ENCODE measurements at regions not wholly inside any gene's neighbourhood (a gene's known extent, or its start where the extent isn't known, plus 50 kb on each side); places are given as distances from the start of the nearest gene placed in this dataset.
A peak's percentile ranks its signal among the peaks of the same experiment; 100 is the strongest.
"Not testable (repeated sequence)": the region's sequence is repeated elsewhere in the genome, so short reads cannot be mapped to it uniquely, and the experiment has no call there.

DNA sequence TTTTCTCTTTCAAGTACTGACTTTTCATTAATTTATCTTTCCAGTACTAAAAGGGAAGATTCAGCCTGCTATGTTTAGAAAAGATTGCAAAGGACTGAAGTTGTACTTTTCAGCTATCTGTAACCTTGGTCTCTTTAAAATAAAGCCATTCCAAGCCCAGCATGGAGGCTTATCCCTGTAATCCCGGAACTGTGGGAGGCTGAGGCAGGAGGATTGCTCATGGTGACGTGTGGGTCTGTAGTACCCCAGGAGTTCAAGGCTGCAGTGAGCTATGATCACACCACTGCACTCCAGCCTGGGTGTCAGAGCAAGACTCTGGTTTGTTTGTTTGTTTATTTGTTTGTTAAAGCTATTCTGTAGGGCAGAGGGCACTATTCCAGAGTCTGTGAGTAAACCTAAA lies 50.6 kb upstream of the TMEM170B start:
- ATAC-seq, result no peak

DNA sequence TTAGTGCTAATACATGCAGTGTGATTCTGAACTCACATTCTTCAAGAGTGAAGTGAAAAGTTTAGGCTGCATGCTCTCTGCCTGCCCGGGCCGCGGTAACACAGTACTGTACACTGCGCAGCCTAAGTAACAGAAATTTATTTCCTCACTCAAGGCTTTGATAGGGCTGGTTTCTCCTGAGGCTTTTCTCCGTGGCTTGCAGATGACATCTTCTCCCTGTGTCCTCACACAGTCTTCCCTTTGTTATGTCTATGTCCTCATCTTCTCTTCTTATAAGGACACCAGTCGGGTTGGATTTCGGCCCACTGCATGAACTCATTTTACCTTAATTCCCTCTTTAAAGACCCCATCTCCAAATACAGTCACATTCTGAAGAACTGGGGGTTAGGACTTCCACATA lies 51.1 kb upstream of the TMEM170B start:
- no peak for ATAC-seq

DNA sequence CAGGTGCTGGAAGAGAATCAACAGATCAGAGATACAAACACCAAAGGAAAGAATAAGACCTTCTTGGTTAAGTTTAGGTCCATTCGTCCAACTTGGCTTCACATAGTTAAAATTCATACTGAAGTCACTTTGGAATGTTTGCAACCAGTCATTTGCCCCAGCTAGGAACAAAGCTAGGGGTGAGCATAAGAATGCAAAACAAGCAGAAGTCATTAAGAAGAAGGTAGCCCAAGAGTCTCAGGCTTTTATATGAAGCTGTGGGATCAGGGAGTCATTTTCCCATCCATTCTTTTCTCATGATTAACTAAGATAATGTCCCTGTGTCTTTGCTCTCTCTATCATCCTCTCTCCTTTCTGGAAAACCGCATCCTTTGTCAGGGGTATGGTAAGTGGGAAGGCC lies 51.5 kb upstream of the TMEM170B start:
- no peak for ATAC-seq

DNA sequence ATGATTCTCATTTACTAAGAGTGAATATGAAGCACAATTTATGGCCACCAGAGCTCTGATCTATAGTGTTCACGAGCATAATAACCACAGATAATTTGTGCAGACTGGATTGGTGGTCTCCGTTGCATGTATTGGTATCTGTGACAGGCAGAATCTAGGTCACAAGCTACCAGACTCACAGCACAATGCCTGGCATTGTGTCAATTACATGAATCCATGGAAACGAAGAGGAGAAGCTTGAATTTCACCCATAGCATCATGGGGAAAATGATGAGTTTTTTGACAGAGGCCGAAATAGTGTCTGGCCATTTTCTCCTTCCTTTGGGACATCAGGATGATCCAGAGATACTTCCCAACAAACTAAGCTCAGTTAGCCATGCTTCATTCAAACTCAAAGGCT lies 52.3 kb upstream of the TMEM170B start:
- no peak for ATAC-seq

DNA sequence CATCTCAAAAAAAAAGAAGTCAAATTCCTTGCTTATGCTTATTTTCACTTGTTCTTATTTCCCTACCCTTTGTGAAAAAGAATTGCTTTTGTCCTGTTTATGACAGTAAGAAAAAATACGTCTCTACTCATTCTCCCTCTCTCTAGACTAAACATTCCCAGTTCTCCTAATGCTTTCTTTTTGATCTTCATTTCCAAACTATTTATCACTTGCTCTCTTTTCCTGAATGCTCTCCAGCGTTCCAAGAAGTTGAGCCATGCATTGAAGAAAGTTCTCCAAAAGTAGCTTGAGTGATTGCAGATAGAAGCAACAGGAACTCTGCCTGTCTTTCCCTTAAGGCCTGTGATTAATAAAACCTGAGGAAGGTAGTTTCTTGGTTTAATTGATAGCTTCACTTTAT lies 53.1 kb upstream of the TMEM170B start:
- no peak for ATAC-seq

DNA sequence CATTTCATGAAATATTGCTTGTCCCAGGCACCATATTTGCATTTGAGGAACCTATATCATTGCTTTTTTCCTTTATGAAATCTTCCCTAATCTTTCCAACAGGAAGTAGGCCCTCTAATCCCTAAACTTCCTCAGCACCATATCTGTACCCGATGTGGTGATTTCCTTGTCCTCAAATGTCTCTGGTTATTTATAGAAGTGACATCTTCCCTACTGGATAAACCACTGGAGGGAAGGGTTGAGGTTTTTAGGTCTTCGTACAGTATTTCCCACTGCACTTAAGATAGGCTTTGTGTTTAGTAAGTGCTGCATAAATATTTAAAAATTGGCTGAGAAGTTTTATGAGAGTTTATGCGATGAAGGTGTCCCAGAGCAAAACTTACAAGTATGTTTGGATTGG lies 54.9 kb upstream of the TMEM170B start:
- no peak for ATAC-seq

DNA sequence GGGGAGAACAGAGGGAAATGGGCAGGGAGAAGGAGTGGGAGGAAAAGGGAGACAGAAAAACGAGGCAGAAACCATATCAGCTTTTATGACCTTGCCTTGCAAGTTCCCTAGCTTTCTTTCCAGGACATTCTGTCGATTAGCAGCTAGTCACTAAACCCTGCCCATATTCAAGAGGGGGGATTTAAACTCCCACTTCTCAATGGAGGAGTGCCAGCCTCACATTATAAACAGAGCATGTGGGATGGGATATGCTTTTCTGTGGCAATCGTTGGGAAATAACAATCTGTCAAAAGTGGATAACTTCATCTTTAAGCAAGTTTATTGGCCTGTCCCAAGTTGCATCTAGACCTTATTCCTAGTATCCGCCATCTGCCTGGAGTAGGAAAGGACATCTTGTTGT lies 57.0 kb upstream of the TMEM170B start:
- no peak for ATAC-seq

DNA sequence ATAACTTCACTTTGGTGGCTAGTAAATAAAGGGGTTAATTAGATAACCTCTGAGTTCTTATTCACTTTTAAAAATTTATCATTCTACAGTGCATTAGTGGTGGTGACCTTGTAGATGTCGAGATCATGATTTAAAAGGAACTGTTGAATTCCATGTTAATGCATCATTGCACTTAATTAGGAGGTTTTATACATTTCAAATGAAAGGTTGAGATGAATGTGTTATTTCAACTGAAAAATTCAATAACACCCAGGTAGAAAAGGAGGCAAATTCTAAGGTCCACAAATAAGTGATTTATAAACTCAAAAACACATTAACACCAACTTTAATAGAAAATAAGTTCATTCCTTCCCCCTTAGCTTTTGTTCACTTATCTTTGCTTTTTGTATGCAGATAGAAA lies 58.3 kb upstream of the TMEM170B start:
- no peak for ATAC-seq

DNA sequence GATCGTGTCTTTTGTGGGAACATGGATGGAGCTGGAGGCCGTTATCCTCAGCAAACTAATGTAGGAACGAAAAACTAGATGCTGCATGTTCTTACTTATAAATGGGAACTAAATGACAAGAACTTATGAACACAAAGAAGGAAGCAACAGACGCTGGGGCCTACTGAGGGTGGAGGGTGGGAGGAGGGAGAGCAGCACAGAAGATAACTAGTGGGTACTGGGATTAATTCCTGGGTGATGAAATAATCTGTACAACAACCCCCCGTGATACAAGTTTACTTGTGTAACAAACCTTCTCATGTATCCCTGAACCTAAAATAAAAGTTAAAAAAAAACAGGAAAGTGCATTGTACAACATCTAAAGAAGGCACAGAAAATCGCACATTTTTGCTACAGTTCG lies 59.0 kb upstream of the TMEM170B start:
- no peak for ATAC-seq

DNA sequence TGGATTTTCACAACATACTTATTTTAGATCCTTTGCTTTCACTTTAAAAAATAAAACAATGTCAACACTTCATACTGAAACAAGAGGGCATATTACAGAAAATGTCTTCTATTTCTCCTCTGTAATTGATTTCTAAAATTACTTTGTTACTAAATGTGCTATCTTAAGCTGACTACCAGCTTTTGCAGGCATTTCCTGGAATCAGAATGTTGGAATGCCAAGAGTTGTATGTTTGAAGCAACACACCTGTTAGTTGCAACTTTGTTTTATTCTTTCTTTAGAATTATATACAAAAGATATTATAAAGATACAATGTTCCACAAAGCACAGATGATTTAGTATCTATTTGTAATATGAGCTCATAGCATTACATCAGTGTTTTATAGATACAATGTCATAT lies 62.5 kb upstream of the TMEM170B start:
- no peak for ATAC-seq

DNA sequence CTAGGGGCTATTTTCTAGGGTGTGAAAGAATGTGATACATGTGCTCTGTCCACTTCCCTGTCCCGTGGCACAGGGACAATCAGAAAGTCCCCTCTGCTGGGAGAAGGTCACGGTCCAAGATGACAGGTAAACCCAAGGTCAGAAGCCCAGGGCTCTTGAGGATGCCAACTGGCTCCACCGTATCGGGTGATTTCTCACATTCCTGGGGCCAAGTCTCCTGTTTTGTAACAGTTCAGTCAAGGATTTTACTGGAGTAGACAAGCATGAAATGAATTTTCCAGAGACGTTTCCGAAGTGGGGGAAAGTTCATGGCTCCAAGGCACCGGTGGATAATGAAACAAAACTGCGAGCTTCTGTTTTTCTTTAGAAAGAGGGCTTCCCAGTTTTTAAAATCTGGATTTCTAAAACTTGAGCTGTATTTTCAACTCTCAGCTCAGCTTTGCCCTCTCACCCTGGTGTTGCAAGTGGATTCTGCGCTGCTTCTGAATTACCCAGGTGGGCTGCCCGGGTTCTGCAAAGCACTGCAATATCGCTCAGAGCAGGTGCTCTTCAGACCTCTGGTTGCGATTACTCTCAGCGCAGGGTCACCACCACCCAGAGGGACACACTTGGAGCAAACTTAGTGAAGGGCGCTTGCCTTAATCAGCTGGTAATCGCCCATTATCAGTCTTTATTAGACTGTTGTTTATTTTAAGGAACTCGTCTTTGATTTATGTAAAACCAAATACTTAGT lies 64.4 kb upstream of the TMEM170B start:
- no peak for ATAC-seq

DNA sequence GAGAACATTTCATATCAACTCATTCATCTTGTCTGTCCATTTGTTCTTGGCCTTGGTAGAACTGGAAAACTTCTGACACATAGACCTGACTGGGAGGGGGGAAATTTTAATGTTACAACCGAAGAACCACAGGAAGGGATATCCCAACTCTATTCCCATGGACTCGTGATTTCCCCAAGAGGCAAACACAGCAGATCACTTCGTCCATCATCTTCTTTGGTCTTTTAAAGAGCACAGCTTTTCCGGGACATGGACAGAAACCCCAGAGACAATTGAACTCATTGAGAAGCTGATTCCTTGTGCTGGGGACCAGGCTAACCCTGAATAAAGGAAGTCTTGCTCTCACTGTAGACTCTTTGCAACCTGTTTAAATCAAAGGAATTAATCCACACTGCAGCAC lies 66.3 kb upstream of the TMEM170B start:
- no peak for ATAC-seq

DNA sequence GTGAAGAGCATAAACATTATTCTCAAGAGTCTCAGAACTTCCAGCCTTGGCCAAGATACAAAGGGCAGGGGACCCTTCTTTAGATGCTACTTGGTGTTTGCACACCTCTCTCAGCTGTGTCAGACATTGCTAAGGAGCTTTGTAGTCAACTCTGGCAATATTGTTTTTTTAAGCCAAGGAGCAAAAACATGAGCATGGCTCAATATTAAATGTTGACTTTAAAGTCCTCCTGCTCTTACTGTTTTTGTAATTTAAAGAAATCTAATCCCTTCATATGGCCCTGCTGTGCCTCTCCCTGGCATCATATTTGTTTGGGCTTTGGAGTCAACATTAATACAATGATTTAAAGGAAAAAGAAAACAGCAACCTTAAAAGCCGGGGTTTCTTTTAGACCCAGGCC lies 67.9 kb upstream of the TMEM170B start:
- no peak for ATAC-seq

DNA sequence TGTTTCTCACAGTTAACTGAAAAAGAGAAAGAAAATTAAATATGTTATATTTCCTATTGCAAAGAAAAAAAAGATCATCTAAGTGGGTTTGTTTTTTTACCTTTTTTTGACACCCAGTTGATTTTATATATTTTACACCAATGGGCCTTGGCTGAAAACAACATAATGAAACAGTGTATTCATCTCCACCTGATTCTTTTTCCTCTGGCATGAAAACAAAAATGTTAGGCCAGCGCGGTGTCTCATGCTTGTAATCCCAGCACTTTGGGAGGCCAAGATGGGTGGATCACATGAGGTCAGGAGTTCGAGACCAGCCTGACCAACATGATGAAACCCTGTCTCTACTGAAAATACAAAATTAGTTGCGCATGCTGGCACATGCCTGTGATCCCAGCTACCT lies 69.3 kb upstream of the TMEM170B start:
- ATAC-seq, result not testable (repeated sequence)

DNA sequence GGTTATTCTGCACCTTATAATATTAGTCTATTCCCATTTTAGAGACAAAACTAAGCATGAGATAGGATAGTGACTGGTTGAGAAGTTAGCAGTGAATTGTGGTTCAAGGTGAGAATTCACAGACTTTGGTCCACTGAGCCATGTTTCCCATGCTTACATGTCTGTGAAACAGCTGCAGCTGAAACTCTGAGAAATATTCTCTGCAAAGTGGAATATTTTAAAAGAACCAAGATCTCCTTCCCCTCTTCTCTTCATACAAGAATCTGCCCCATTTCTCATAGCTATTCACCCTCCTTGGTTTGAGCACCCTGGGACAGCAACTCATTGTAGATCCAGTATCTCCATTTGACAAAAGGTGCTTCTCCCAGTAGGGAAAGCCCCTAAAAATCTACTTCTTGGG lies 70.2 kb upstream of the TMEM170B start:
- ATAC-seq, result no peak

DNA sequence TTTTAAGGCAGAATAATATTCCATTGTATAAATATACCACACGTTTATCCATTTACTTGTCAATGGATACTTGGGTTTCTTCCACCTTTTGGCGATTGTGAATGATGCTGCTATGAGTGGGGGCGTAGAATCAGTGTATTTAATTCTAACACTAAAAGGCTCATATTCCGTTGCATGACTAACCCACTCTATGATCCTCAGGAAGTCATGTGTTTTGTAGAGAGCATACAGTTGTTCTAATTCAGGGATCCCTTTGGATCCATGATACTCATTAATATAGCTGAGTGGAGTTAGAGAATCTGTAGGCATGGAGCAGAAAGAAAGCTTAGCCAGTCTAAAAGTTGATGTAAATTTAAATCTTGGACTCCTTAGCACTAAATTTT lies 74.2 kb upstream of the TMEM170B start:
- no peak for ATAC-seq

DNA sequence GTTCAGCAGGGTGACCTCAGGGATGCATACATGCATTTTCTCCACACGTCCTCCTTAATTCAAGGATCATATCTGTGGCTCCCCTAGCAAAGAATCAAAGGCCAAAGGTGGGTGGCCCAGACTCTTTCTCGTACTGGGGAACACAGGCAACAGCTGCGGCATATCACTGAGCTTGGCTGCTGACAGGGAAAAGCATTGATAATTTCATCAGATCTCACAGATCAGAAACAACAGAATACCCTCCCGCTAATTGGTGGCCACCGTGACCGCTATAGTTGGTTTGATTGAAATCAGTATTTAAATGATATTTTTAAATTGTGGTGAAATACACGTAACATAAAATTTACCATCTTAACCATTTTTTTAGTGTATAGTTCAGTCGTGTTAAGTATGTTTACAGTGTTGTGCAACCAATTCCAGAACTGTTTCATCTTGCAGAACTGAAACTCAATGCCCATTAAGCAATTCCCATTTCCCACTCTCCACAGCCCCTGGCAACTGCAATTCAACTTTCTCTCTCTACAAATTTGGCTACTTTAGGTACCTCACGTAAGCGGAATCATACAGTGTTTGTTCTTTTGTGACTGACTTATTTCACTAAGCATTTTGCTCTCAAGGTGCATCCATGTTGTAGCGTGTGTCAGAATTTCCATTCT lies 74.7 kb upstream of the TMEM170B start:
- no peak for ATAC-seq

DNA sequence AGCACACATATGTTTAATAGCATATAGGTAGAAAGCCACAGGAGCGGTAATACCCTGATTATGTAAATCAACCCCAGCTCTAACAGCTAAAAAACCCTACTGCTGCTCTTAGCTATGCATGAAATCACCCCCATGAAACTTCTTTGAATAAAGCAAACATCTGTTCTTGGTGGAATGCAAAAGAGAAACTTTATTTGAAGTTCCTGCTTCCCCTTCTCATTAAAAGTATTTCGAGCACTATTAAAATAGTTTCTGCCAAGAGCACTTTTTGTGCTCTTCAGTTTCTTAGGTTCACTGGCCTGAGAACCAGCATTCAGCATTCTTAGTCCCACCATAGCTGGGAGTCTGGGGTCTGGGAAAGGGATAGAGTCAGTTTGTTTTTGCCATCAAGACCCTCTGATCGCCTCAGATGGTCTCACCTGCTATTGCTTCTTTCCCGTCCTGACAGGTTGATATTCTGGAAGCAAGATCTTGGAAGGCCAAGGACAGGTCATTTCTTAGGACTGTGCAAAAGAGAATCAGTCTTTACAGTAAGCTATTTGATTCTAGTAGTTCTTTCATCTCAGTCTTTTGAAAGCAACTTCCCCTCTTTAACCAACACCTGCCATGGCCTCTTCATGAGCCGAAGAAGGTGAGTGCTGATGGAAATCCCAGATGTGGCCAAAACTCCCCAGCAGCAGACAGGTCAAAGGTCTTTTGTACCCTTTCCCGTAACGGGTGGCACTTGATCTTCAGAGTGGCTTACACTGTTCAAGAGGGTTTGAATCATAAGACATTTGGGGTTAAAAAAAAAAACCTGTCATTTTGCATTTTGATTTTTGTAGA lies 76.5 kb upstream of the TMEM170B start:
- ATAC-seq, result peak; percentile 57

DNA sequence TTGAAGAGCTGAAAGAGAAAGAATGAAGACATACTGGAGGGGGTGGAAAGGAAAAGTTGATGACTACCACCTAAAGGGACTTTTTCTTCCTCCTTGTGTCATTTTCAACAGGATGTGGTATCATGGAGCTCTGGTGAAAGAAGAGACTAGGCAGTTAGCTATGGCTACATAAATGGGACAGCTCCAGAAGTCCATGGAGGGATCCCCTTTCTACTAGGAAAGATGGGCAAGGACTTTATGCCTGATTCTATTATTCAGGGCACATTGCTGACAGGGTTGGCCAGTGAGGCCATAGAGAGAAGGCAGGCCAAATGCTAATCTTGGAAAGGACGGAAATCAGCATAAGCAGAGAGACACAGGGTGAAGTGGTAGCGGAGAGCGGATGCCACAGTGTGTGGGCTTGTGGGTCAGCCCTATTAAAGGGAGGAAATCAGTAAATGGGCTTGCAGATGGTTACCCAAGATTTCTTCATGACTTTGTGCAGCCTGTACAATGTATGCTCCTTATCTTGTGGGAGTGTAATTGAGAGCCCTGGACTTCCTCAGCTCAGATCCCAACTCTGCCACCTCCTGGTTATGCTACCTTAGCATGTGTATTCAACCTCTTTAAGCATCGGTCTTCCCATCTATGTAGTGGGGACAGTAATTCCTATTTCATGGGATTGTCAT lies 77.4 kb upstream of the TMEM170B start:
- peak; percentile 45 for ATAC-seq

DNA sequence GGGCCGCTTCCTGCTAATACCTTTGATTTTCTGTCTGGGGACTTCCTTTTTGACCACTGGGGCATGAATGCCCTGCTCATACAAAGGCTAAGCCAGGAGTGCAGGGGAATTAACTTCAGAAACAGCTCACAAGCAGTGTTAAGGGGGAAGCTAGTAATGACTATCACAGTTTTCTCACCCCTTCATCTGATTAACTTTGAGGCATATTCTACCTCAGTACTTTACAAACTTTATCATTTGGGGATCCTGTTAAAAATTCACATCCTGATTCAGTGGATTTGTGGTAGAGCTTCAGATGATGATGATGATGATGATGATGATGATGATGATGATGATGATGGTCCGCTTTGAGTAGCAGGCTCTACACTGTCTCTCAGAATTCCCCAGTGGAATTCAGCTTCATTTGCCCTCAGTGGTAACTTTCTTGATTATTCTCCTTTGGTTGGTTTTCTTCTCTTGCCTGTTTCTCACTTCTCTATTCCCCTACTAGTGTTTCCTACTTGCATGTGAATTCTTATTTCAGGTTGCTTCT lies 78.4 kb upstream of the TMEM170B start:
- ATAC-seq, result no peak

DNA sequence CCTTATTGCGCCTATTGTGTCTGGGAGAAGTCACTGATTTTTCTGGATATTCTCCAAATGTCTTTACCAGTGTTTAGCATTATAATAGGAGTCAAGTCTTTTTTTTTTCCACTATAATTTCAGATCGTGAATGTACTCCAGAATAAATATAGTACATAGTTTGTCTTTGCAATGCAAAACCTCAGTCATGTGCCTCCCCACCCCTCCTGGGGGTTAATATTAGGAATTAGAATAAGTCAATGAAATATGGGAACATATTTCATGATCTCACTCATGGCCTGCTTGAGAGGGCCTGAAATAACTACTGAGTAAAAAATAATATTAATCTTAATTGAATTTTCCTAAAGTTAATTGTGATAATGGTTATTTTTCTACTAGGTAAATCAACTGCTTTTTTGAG lies 79.0 kb upstream of the TMEM170B start:
- ATAC-seq, result no peak

DNA sequence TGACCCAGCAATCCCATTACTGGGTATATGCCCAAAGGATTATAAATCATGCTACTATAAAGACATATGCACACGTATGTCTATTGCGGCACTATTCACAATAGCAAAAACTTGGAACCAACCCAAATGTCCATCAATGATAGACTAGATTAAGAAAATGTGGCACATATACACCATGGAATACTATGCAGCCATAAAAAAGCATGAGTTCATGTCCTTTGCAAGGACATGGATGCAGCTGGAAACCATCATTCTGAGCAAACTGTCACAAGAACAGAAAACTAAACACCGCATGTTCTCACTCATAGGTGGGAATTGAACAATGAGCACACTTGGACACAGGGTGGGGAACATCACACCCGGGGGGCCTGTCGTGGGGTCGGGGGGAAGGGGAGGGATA lies 80.1 kb upstream of the TMEM170B start:
- ATAC-seq, result not testable (repeated sequence)

DNA sequence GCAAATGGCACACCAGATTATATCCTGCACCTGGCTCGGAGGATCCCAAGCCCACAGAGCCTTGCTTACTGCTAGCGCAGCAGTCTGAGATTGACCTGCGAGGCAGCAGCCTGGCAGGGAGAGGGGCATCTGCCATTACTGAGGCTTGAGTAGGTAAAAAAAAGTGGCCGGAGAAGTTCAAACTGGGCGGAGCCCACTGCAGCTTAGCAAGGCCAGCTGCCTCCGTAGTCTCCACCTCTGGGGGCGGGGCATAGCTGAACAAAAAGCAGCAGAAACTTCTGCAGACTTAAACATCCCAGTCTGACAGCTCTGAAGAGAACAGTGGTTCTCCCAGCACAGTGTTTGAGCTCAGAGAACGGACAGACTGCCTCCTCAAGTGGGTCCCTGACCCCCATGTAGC lies 85.4 kb upstream of the TMEM170B start:
- ATAC-seq, result not testable (repeated sequence)
